Prostate gland (tissue), 2 donors: ENCODE measurements at regions not wholly inside any gene's neighbourhood (a gene's known extent, or its start where the extent isn't known, plus 50 kb on each side); places are given as distances from the start of the nearest gene placed in this dataset.

Source experiments
- DNase-seq: peaks from one replicate; pipeline ENCODE4 v3.0.0-alpha.2; 2019; ENCODE audit warnings: low spot score
- H3K27ac ChIP-seq, 2 donors: fragments of 200-600 bp; sonication (generic); 2 replicates each; pipeline ENCODE4 v1.5.1; 2017 to 2019
- H3K27me3 ChIP-seq: fragments of 200-600 bp; sonication (generic); replicated peaks from 2 replicates; pipeline ENCODE4 v1.5.1; 2019; ENCODE audit not compliant: insufficient read depth
- H3K36me3 ChIP-seq, 2 donors: fragments of 200-600 bp; sonication (generic); 1 replicate in 1 of 2; 2 replicates in 1 of 2; pipeline versions ENCODE4 v1.5.1 to v1.8.1; 2017 to 2019
- H3K4me1 ChIP-seq: fragments of 200-600 bp; sonication (generic); replicated peaks from 2 replicates; pipeline ENCODE4 v1.5.1; 2019
- H3K4me3 ChIP-seq, 2 donors: fragments of 200-600 bp; sonication (generic); 2 replicates each; pipeline ENCODE4 v1.5.1; 2017 to 2019
- H3K9me3 ChIP-seq: fragments of 200-600 bp; sonication (generic); 2 replicates; pipeline ENCODE4 v1.5.1; 2017
- POLR2A ChIP-seq: fragments of 450-650 bp; IDR thresholded peaks from one replicate; pipeline ENCODE4 v1.6.1; 2016; ENCODE audit warnings: antibody characterized with exemption, mild to moderate bottlenecking
- POLR2AphosphoS5 ChIP-seq: sonication (generic); formaldehyde crosslinking; IDR thresholded peaks from one replicate; pipeline ENCODE4 v1.6.1; 2017; ENCODE audit warnings: antibody characterized with exemption
- WGBS: methylation state at CpG from one replicate; pipeline ENCODE4 v1.1.5; 2018; 5-methylcytosine and 5-hydroxymethylcytosine counted together
- intact Hi-C: fragments of 100-400 bp; cut with DNase I; formaldehyde crosslinking; loops from one replicate; pipeline ENCODE4 v1.14.2; 2022
- TF ChIP-seq, protein P1 (sequence below), 4 experiments: fragments of 200-600 bp in 2 of 4; fragments of 450-650 bp in 2 of 4; sonication (generic) in 2 of 4; IDR thresholded peaks; 1 replicate in 3 of 4; 2 replicates in 1 of 4; pipeline ENCODE4 v1.5.1; 2016 to 2019; ENCODE audit warnings: antibody characterized with exemption in 4 of 4, mild to moderate bottlenecking in 2 of 4, moderate library complexity in 2 of 4

DNA sequence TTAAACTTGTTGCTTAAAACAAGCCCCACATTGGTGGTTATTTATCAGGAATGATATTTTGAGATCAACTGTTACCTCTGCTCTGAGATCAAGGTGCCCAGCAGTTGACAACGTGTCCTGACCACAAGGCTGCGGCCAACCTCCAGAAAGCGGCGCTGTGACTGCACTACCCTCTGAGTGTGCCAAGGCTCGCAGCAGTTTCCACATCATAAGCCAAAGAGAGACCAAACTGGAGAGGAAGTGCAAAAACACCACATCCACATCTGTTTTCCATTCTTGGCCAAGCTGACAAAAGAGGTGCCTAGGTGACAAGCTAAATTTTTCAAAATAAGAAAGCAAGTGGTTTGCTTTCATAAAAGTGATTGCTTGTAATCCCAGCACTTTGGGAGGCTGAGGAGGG lies 410.8 kb upstream of the POU3F3 start:
- no peak for DNase-seq
- H3K9me3 ChIP-seq, result no peaks in the 10 kb centered on the region
- no peak overlapping the region for H3K4me3 ChIP-seq
- no peaks in the 10 kb centered on the region for H3K4me1 ChIP-seq
- H3K27me3 ChIP-seq, result no peaks in the 10 kb centered on the region
- H3K36me3 ChIP-seq, result no peaks in the 10 kb centered on the region
- no peak for TF ChIP-seq POLR2A
- TF ChIP-seq, protein P1, sequence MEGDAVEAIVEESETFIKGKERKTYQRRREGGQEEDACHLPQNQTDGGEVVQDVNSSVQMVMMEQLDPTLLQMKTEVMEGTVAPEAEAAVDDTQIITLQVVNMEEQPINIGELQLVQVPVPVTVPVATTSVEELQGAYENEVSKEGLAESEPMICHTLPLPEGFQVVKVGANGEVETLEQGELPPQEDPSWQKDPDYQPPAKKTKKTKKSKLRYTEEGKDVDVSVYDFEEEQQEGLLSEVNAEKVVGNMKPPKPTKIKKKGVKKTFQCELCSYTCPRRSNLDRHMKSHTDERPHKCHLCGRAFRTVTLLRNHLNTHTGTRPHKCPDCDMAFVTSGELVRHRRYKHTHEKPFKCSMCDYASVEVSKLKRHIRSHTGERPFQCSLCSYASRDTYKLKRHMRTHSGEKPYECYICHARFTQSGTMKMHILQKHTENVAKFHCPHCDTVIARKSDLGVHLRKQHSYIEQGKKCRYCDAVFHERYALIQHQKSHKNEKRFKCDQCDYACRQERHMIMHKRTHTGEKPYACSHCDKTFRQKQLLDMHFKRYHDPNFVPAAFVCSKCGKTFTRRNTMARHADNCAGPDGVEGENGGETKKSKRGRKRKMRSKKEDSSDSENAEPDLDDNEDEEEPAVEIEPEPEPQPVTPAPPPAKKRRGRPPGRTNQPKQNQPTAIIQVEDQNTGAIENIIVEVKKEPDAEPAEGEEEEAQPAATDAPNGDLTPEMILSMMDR (IDR thresholded peaks at IDR 0.05), result no peak
- TF ChIP-seq POLR2AphosphoS5, result no peak
- intact Hi-C loops, result no loop called here
- WGBS, result 73% methylated on average over 5 of the region's 5 CpGs
- H3K27ac ChIP-seq, result no peak overlapping the region

DNA sequence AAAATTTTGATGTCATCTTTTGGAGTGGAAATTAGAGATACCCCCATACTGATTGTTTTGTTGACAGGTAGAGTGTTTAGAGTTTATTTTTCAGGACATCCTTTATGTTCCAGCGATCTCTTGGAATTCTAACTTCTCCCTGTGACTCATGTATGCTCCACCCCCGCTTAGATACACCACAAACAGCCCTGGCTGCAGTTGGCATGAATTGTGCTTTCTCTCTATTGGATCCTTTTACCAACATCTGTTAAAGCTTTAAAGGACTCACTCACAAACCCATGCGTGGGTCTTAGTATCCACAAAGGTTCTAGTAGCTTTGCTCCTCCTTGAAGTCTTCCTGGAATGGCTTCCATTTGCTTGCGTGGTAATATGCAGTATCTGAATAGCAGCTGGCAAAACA lies 409.5 kb upstream of the POU3F3 start:
- Histone ChIP-seq H3K4me1 (no peaks in the 10 kb centered on the region), H3K36me3 (no peaks in the 10 kb centered on the region), H3K9me3 (no peaks in the 10 kb centered on the region), H3K27ac (no peak overlapping the region), H3K27me3 (no peaks in the 10 kb centered on the region), H3K4me3 (no peak overlapping the region)
- intact Hi-C loops, result no loop called here
- TF ChIP-seq, protein P1 (IDR thresholded peaks at IDR 0.05), result no peak
- no peak for TF ChIP-seq POLR2AphosphoS5
- TF ChIP-seq POLR2A, result no peak
- 84% methylated on average over 4 of the region's 4 CpGs for WGBS
- no peak for DNase-seq

DNA sequence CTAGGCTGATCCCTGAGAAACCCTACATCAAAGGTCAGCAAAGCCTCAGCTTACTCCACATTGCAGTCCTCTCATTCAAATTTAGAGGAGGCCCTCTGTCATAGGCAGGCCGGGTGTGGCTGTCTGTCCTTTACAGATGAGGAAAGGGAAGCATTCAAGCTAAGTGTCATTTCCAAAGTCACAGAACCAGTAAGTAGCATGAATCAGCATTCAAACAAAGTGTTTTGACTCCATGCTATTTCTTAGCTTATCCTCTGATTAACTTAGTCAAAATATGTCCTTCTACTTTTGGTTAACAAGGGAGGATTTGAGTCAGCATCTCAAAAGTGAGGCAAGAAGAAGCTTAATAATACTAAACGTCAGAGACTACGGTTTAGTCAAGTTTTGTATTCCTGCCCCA lies 409.0 kb upstream of the POU3F3 start:
- Histone ChIP-seq H3K36me3 (no peaks in the 10 kb centered on the region), H3K4me3 (no peak overlapping the region), H3K27me3 (no peaks in the 10 kb centered on the region), H3K9me3 (no peaks in the 10 kb centered on the region), H3K4me1 (no peaks in the 10 kb centered on the region), H3K27ac (no peak overlapping the region)
- intact Hi-C loops, result no loop called here
- WGBS, result 88% methylated on average over 3 of the region's 3 CpGs
- DNase-seq, result no peak
- TF ChIP-seq POLR2AphosphoS5 (no peak), POLR2A (no peak)
- TF ChIP-seq, protein P1 (IDR thresholded peaks at IDR 0.05), result no peak

DNA sequence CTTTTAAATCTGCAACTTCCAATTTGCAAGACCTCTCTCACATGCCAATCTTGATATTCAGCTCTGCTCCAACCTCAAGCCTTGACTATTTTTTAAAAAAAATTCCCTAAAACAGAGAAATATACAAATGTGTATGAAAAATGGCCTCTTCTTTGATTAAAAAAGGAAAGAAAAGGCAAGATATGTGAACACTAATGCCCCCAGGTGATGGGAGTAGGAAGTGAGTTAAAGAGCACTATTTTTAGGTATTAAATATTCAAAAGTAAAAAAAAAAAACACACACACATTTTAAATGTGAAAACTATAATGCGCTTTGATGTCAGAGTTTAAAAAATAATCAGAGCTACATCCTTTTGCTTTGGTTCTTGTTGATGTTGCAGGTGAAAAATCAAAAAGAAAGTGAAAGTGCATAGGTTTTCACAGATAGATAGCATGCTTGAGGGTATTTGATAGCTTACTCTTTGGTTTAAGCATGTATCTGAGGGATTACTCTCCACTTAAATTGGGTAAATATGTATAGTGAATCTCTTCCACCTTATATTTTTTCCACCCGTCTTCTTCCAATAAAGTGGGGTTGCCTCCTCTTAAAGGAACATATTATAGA lies 406.0 kb upstream of the POU3F3 start:
- TF ChIP-seq POLR2AphosphoS5 (no peak), POLR2A (no peak)
- TF ChIP-seq, protein P1 (IDR thresholded peaks at IDR 0.05), result no peak
- H3K4me1 ChIP-seq, result no peaks in the 10 kb centered on the region
- 79% methylated on average over 2 of the region's 2 CpGs for WGBS
- no peak overlapping the region for H3K27ac ChIP-seq
- no peak for DNase-seq
- intact Hi-C loops, result no loop called here
- H3K36me3 ChIP-seq, result no peaks in the 10 kb centered on the region
- no peaks in the 10 kb centered on the region for H3K27me3 ChIP-seq
- H3K9me3 ChIP-seq, result no peaks in the 10 kb centered on the region
- no peak overlapping the region for H3K4me3 ChIP-seq

DNA sequence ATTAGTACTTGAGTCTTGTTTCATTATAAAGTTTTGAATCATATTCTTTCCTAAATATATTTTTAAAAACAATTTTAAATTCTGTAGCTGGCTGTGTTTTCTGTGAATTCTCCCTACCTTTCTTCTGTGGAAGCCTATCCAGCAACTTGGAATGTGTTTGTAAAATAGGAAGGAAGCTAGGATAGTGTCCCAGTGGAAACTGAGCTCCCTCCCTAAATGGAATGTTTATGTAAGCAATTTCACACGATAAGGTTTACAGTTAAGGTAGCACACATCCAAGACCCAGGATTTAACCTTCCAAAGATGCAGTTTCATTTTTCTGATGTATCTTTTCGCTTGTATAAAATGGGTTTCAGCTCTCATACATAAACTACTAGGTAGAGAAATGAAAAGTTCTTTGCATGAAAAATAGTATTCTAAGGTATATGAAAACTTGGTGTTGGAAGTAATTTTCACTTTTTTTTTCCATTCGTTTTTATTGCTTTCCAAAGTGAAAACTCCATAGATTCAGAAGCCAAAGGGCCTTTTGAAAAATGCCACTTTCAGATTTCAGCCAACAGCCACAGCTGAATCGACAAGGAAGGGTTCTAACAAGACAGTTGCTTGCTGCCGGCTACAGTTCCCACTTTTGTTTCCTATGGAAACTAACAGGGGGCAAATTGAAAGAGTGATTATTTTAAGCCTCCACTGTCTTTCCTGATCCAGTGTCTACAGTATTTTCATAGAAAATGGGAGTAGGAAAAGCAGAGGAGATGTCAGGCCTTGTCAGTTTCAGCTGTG lies 405.1 kb upstream of the POU3F3 start:
- intact Hi-C loops, result no loop called here
- Histone ChIP-seq H3K27me3 (no peaks in the 10 kb centered on the region), H3K9me3 (no peaks in the 10 kb centered on the region), H3K27ac (no peak overlapping the region), H3K4me3 (no peak overlapping the region), H3K36me3 (no peaks in the 10 kb centered on the region), H3K4me1 (no peaks in the 10 kb centered on the region)
- TF ChIP-seq POLR2AphosphoS5 (no peak), POLR2A (no peak)
- TF ChIP-seq, protein P1 (IDR thresholded peaks at IDR 0.05), result no peak
- WGBS, result 54% methylated on average over 5 of the region's 5 CpGs
- DNase-seq, result no peak
